ENCODE measurements at regions not wholly inside any gene's neighbourhood (a gene's known extent, or its start where the extent isn't known, plus 50 kb on each side); places are given as distances from the start of the nearest gene placed in this dataset.

GRCh38 chr9:20152151-20152725 is 363.4 kb upstream of the SLC24A2 start:
- Histone ChIP-seq H3K14ac (ENCODE audit: low read length) (no peak overlapping the region), H3K9ac (ENCODE audit: low read length) (no peak overlapping the region), H3K4me1 (ENCODE audit: control insufficient read depth in 1 of 2, insufficient read depth in 2 of 2, low read length in 2 of 2) (no peaks in the 10 kb centered on the region), H3K23ac (ENCODE audit: low read length) (no peak overlapping the region), H4K8ac (ENCODE audit: low read depth, low read length) (no peak overlapping the region), H3K9me3 (ENCODE audit: insufficient read depth, low read depth, low read length) (no peaks in the 10 kb centered on the region), H3K4me3 (ENCODE audit: low read depth, low read length) (no peak overlapping the region), H2BK12ac (ENCODE audit: low read length) (no peak overlapping the region), H3K4me2 (ENCODE audit: low read length) (no peak overlapping the region), H4K91ac (ENCODE audit: low read depth, low read length) (no peak overlapping the region), H2AK5ac (ENCODE audit: low read length) (no peak overlapping the region), H3K79me1 (ENCODE audit: low read length) (no peaks in the 10 kb centered on the region), H2AFZ (ENCODE audit: insufficient read depth, low read length, poor library complexity) (no peak overlapping the region), H3K4ac (ENCODE audit: low read depth, low read length) (no peak overlapping the region), H4K12ac (ENCODE audit: low read depth, low read length) (no peak overlapping the region), H3K27ac (ENCODE audit: low read depth, low read length) (no peak overlapping the region), H2BK120ac (ENCODE audit: insufficient read depth, low read length, poor library complexity) (no peak overlapping the region), H3K27me3 (ENCODE audit: insufficient read depth, low read length) (no peaks in the 10 kb centered on the region), H3K79me2 (ENCODE audit: control insufficient read depth, insufficient read depth, low read length, poor library complexity) (no peaks in the 10 kb centered on the region), H3K36me3 (ENCODE audit: control insufficient read depth in 1 of 2, insufficient read depth in 2 of 2, low read length in 2 of 2) (no peaks in the 10 kb centered on the region), H3K18ac (ENCODE audit: low read length) (no peak overlapping the region), H2BK5ac (ENCODE audit: low read depth, low read length, poor library complexity) (no peak overlapping the region)
- no peak for DNase-seq
- WGBS (ENCODE audit: extremely low coverage, insufficient coverage, insufficient read length): no CpG with 5 or more reads among the region's 3 CpGs

DNA sequence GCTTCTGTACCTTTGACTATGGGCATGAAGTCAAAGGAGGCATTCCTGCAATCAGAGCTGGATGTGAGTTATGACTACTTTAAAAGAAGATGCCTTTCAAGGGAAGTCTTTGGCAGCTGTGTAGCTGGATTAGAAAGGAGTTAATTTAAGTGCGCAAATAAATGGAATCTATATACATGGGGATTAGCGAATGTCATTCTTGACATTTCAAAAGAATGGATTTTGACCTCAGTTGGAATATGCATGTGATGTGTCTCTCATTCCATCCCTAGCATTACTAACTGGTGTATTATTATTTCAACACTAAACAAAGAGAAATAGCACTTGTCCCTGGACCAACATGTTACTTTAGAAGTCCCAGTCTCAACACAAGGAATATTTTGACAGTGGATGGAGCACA is 359.6 kb upstream of the SLC24A2 start:
- Histone ChIP-seq H4K91ac (ENCODE audit: low read depth, low read length) (no peak overlapping the region), H3K79me1 (ENCODE audit: low read length) (no peaks in the 10 kb centered on the region), H2BK12ac (ENCODE audit: low read length) (no peak overlapping the region), H3K27ac (ENCODE audit: low read depth, low read length) (no peak overlapping the region), H3K4me2 (ENCODE audit: low read length) (no peak overlapping the region), H3K23ac (ENCODE audit: low read length) (no peak overlapping the region), H2AK5ac (ENCODE audit: low read length) (no peak overlapping the region), H3K14ac (ENCODE audit: low read length) (no peak overlapping the region), H3K4me3 (ENCODE audit: low read depth, low read length) (no peak overlapping the region), H2BK5ac (ENCODE audit: low read depth, low read length, poor library complexity) (no peak overlapping the region), H4K12ac (ENCODE audit: low read depth, low read length) (no peak overlapping the region), H3K79me2 (ENCODE audit: control insufficient read depth, insufficient read depth, low read length, poor library complexity) (no peaks in the 10 kb centered on the region), H2BK120ac (ENCODE audit: insufficient read depth, low read length, poor library complexity) (no peak overlapping the region), H3K27me3 (ENCODE audit: insufficient read depth, low read length) (no peaks in the 10 kb centered on the region), H3K18ac (ENCODE audit: low read length) (no peak overlapping the region), H3K4me1 (ENCODE audit: control insufficient read depth in 1 of 2, insufficient read depth in 2 of 2, low read length in 2 of 2) (no peaks in the 10 kb centered on the region), H3K4ac (ENCODE audit: low read depth, low read length) (no peak overlapping the region), H3K9me3 (ENCODE audit: insufficient read depth, low read depth, low read length) (no peaks in the 10 kb centered on the region), H3K9ac (ENCODE audit: low read length) (no peak overlapping the region), H4K8ac (ENCODE audit: low read depth, low read length) (no peak overlapping the region), H2AFZ (ENCODE audit: insufficient read depth, low read length, poor library complexity) (no peak overlapping the region), H3K36me3 (ENCODE audit: control insufficient read depth in 1 of 2, insufficient read depth in 2 of 2, low read length in 2 of 2) (no peaks in the 10 kb centered on the region)
- WGBS (ENCODE audit: extremely low coverage, insufficient coverage, insufficient read length): no CpG with 5 or more reads among the region's 2 CpGs
- DNase-seq: no peak

GRCh38 chr9:20144197-20144596 is 355.4 kb upstream of the SLC24A2 start:
- Histone ChIP-seq H4K12ac (ENCODE audit: low read depth, low read length) (no peak overlapping the region), H3K79me2 (ENCODE audit: control insufficient read depth, insufficient read depth, low read length, poor library complexity) (no peaks in the 10 kb centered on the region), H3K4me1 (ENCODE audit: control insufficient read depth in 1 of 2, insufficient read depth in 2 of 2, low read length in 2 of 2) (no peaks in the 10 kb centered on the region), H3K79me1 (ENCODE audit: low read length) (no peaks in the 10 kb centered on the region), H3K18ac (ENCODE audit: low read length) (no peak overlapping the region), H2BK120ac (ENCODE audit: insufficient read depth, low read length, poor library complexity) (no peak overlapping the region), H3K4ac (ENCODE audit: low read depth, low read length) (no peak overlapping the region), H4K8ac (ENCODE audit: low read depth, low read length) (no peak overlapping the region), H3K23ac (ENCODE audit: low read length) (no peak overlapping the region), H3K36me3 (ENCODE audit: control insufficient read depth in 1 of 2, insufficient read depth in 2 of 2, low read length in 2 of 2) (no peaks in the 10 kb centered on the region), H3K14ac (ENCODE audit: low read length) (no peak overlapping the region), H3K9me3 (ENCODE audit: insufficient read depth, low read depth, low read length) (no peaks in the 10 kb centered on the region), H3K27me3 (ENCODE audit: insufficient read depth, low read length) (no peaks in the 10 kb centered on the region), H2BK5ac (ENCODE audit: low read depth, low read length, poor library complexity) (no peak overlapping the region), H2BK12ac (ENCODE audit: low read length) (no peak overlapping the region), H3K4me2 (ENCODE audit: low read length) (no peak overlapping the region), H3K27ac (ENCODE audit: low read depth, low read length) (no peak overlapping the region), H3K4me3 (ENCODE audit: low read depth, low read length) (no peak overlapping the region), H4K91ac (ENCODE audit: low read depth, low read length) (no peak overlapping the region), H2AFZ (ENCODE audit: insufficient read depth, low read length, poor library complexity) (no peak overlapping the region), H2AK5ac (ENCODE audit: low read length) (no peak overlapping the region), H3K9ac (ENCODE audit: low read length) (no peak overlapping the region)
- no CpG with 5 or more reads among the region's 7 CpGs for WGBS (ENCODE audit: extremely low coverage, insufficient coverage, insufficient read length)
- no peak for DNase-seq

DNA sequence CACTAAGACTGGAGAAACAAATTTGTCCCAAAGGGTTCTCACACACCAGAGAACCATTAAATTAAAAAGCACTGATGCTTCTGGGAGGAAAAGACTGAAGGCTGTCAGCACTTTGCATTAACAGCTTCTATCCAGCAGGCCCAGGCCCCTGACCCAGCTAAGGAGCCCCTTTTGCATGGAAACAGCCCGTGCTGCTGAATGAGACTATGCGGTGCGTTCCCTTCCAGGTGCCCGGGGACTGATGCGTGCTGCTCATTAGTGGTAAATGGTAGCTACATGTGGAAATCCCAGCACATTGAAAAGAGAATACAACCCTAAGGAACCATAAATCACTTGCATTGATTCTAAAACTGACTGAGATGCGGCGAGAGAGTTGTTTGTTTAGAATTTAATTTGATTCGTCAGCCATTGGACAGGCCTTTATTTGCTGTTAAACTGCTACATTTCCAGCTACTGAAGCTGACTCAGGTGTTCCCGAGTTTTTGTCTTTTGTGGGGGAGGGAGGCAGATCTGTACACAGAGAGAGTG is 351.0 kb upstream of the SLC24A2 start:
- no CpG with 5 or more reads among the region's 9 CpGs for WGBS (ENCODE audit: extremely low coverage, insufficient coverage, insufficient read length)
- Histone ChIP-seq H4K8ac (ENCODE audit: low read depth, low read length) (no peak overlapping the region), H3K4me3 (ENCODE audit: low read depth, low read length) (no peak overlapping the region)

More for the DNA sequence above, 351.0 kb upstream of the SLC24A2 start:
- Histone ChIP-seq H3K36me3 (ENCODE audit: control insufficient read depth in 1 of 2, insufficient read depth in 2 of 2, low read length in 2 of 2) (no peaks in the 10 kb centered on the region), H3K79me2 (ENCODE audit: control insufficient read depth, insufficient read depth, low read length, poor library complexity) (no peaks in the 10 kb centered on the region), H3K27me3 (ENCODE audit: insufficient read depth, low read length) (no peaks in the 10 kb centered on the region), H3K23ac (ENCODE audit: low read length) (no peak overlapping the region), H2AFZ (ENCODE audit: insufficient read depth, low read length, poor library complexity) (no peak overlapping the region), H3K18ac (ENCODE audit: low read length) (no peak overlapping the region), H3K4me2 (ENCODE audit: low read length) (no peak overlapping the region), H3K27ac (ENCODE audit: low read depth, low read length) (no peak overlapping the region), H3K9me3 (ENCODE audit: insufficient read depth, low read depth, low read length) (no peaks in the 10 kb centered on the region), H2BK5ac (ENCODE audit: low read depth, low read length, poor library complexity) (no peak overlapping the region), H3K4me1 (ENCODE audit: control insufficient read depth in 1 of 2, insufficient read depth in 2 of 2, low read length in 2 of 2) (no peaks in the 10 kb centered on the region), H2BK12ac (ENCODE audit: low read length) (no peak overlapping the region), H2AK5ac (ENCODE audit: low read length) (no peak overlapping the region), H3K79me1 (ENCODE audit: low read length) (no peaks in the 10 kb centered on the region), H3K9ac (ENCODE audit: low read length) (no peak overlapping the region), H3K14ac (ENCODE audit: low read length) (no peak overlapping the region), H4K12ac (ENCODE audit: low read depth, low read length) (no peak overlapping the region), H4K91ac (ENCODE audit: low read depth, low read length) (no peak overlapping the region), H3K4ac (ENCODE audit: low read depth, low read length) (no peak overlapping the region), H2BK120ac (ENCODE audit: insufficient read depth, low read length, poor library complexity) (no peak overlapping the region)
- DNase-seq: no peak

Data from trophoblast cell (in vitro differentiated cells and primary cell).